Non-pigmented ciliary epithelial cell (primary cell): ENCODE measurements at regions not wholly inside any gene's neighbourhood (a gene's known extent, or its start where the extent isn't known, plus 50 kb on each side); places are given as distances from the start of the nearest gene placed in this dataset.
"Not testable (repeated sequence)": the region's sequence is repeated elsewhere in the genome, so short reads cannot be mapped to it uniquely, and the experiment has no call there.

Source experiments
- DNase-seq: peaks from one replicate; pipeline ENCODE4 v3.0.0-alpha.2; 2010; ENCODE audit warnings: low read depth

DNA sequence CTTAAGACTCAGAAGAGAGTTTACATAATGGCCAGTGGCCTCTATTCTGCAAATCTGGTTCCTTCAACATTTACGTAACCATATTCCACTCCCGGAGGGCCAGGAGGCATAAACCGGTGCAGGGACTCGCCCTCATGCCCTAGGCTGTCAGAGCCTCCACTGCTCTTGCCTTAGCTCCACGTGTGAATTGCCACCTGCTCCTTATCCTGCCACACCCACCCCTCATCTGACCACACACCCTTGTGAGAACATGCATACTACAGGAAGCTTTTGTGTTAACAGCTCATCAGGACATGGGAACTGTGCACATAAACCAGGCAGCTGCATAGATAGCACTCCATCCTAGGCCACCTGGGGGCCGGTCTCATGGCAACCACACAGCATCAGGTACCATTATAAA lies 146.7 kb upstream of the PFKP start:
- no peak for DNase-seq

DNA sequence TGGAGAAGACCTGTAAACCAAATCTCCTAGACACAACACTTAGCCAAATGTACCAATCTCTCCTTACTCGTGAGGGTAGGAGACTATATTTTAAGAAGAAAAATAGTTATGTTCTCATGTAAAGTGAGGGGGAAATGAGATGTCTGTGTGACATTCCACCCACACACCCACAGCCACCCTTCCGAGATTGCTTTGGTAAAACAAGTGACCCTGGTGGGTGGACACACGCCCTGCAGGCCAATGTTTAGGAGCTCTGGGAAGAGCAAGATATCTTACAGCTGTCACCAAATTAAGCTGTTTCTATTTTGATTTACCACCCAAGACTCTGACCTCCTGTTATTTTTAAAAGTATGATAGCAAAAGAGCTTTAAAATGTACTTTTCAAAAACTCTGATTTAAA lies 147.2 kb upstream of the PFKP start:
- DNase-seq: no peak

DNA sequence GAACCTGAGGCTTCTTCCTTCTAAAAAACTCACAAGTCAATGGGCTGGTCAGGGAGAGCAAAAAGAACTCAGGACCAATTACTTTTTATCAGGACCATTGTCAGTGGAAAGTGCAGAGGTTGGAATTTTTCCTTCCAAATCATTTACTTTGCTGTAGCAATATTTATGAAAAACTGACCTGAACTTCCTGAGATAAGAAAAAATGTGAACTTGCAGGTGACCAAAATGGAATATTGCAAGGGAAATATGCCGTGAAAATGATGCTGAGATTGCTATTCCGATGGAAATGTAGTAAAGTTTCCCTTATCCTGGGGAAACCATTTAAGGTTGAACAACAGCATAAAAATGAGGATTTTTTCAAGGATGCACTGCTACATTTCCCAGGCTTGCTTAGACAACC lies 148.3 kb upstream of the PFKP start:
- no peak for DNase-seq

DNA sequence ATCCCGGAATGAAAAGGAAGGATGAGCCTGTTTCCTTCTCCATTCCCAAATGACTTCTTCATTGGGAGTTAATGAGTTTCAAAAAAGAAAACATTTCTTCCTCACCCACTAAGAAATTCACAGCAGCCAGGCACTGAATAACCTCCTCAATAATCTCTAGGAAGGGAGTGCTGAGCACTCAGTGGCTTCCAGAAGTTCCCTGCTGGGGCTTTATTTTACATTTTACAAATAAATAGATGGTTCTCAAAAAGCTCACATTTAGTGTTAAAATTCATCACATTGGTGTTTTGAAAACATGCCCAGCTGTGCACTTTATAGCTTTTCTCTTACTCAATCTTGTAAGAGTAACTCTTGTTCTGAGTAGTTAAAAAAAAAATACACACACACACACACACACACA lies 148.9 kb upstream of the PFKP start:
- DNase-seq: no peak

DNA sequence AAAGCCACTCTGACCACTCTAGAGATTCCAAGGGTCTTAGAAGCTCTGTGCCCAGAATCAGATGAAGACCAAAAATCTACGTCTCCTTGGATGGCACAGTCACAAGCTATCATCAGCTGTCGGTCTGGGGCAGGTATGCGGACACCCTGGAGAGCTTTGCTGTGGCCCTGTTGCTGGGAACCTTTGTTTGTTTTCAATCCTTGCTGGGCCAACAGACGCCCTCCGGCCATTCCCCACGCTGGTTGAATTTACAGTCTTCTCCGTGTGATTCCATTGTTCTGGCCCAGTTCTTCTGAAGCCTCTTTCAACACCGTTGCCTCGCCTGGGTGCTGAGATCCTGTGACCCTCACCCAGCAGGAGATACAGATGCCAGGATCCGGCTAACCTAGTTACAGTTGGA lies 149.4 kb upstream of the PFKP start:
- no peak for DNase-seq

DNA sequence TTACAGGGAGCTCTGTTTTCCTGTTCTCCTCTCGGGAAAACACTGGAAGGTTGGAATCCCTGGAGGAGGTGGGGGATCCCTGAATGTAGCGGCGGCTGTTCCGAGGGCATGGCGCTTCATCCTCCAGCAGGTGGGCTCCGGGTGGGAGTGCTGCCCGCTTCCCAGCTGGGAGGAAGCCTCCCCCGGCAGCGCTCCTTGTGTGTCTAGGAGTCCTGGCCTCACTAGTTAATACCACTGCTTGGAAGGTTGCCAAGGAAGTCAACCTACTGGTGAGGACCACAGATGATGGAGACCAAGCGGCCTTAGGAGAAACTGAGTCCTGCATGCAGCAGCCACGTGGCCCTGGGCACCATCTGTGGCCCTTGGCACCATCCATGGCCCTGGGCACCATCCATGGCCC lies 151.9 kb upstream of the PFKP start:
- no peak for DNase-seq

DNA sequence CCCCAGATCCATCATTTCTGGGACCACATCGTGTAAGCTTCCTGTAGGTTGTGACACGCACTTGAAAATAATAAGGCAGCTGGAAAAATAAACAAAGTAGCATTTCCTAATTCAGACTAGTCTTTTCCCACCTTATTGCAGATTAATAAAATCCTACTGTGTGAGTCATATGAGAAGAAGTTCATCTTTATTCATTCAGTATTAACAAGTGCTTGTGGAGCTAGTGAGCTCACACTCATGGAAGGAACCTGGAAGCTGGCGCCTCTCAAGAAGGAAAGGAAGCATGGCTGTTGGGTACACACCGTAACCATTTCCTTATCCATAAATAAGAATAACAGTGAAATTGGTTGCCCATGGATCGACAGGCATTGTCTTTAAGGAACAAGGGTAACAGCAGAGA lies 152.6 kb upstream of the PFKP start:
- no peak for DNase-seq

DNA sequence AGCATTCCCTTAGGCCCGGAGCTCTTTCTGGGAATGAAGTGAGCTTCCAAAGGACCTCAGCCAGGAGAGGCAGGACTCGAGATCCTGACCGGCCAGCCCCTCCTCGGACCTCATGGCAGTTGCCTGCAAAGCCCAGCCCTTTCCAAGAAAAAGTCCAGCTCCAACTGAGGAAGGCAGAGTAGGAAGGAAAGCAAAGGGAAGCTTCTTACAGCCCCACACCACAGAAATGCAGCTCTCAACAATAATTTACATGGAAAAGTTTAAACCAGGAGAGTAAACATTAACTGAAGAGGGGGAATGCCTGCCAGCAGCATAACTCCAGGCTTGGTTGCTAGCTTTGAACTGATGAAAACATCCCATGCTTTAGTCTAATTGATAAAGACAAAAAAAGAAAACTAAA lies 153.9 kb upstream of the PFKP start:
- no peak for DNase-seq

DNA sequence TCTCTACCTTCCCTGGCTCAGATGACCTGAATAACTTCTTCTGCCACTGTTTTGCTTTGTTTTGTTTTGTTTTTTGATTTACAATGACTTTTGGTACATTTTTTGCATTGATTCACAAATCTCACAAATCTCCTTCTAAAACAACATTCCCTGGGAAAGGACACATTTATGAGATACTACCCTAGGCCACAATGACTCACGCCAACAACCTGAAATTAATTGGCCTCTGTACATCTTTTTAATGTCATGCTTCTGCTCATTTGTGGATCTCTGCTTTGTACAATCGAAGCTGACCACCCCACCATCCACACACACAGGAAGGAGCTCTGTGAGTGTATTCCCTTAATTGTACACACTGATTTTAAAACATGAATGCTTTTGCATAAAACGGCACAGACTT lies 156.7 kb upstream of the PFKP start:
- no peak for DNase-seq

DNA sequence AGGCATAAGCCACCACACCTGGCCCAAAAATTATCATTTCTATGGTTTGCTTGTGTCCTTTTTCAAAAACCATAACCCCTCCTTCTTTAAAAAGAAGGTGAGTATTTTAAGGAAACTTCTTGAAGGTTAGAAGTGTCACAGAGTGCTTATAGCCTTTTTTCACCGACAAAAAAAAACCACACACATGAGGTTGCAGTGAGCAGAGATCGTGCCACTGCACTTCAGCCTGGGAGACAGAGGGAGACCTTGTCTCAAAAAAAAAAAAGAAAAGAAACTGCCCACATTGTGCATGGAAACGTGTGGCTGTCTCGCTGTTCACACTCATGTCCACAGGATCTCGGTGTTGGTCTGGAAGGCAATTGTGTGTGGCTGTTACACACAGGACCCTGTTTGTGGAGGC lies 157.4 kb upstream of the PFKP start:
- DNase-seq: no peak

DNA sequence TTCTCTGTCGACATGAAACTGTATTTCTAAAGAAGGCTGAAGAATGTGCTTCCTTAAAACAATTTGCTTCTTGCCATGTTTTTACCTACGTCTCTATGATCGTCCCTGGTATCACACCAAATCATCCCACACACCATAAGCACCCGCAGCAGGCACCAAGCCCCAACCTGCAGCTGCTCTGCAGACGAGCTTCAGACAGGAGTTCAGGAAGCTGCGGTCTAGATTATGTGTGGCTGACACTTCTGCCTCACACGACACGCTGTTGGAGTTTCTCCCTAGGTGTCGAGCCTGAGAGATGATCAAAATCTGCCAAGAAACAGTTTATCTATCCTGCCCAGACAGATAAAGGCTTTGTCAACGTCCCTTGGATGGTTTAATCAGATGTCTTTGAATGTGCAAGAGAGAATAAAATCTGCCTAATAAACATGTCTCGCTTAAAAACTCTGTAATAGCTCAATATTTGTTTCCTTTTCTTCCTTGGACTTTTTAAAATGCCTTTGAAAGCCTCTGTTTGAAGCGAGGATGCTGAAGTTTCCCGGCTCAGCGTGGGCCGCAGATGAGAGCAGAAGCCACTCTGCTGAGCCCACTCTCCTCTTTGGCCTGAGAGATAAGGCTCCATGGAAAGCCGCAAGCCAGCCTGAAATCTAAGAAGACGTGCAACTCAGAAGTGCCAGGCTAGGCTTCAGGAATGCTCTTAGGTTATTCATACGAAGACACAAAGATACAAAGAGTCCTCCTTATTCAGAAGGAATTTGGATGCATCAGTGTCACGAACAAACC lies 158.3 kb upstream of the PFKP start:
- DNase-seq: no peak

DNA sequence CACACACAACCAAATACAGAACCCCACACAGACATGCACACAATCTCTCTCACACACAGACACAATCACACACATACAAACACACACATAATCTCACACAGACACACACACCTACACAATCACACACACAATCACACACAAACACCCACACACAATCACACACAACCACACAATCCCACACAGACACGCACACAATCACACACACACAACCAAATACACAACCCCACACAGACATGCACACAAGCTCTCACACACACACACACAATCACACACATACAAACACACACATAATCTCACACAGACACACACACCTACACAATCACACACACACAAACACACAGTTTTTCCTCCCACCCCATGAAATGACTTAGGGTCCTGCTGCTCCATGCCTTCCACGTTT lies 160.4 kb upstream of the PFKP start:
- no peak for DNase-seq

DNA sequence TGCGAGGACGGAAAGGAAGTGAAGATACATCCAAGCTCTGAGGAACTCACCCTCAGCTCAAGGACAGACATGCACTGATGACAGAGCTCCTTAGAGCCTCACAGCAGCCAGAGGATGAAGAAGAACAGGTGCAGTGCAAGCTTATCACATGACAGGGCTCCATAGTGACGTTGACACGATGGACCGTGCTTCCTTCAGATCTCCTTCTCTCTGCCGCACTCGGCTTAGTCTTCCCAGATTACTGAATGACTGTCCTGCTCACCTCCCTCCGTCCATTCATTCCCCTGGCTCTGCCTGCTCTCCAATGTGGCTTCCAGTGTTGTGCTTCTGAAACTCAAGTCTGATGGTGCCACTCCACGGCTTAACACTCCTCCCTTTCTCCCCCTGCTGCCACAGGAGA lies 161.5 kb upstream of the PFKP start:
- DNase-seq: no peak

DNA sequence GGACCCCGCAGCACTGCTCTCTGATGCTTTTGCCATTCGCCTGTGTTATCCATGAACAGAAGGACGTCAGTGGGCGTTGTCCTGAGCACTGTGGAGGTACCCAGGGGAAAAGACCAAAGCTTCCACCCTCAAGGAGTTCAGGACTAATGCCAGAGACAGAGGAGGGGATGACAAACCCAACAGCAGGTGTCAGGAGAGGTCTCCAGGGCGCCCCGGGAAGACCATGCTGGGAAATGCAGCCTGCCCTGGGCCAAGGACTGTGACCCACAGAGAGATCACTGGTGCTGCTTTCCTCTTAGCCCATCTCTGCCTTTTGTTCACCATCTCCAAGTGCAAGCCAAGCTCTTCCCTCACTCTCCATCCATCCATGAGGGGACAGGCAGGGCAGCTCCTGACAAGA lies 166.8 kb upstream of the PFKP start:
- no peak for DNase-seq

DNA sequence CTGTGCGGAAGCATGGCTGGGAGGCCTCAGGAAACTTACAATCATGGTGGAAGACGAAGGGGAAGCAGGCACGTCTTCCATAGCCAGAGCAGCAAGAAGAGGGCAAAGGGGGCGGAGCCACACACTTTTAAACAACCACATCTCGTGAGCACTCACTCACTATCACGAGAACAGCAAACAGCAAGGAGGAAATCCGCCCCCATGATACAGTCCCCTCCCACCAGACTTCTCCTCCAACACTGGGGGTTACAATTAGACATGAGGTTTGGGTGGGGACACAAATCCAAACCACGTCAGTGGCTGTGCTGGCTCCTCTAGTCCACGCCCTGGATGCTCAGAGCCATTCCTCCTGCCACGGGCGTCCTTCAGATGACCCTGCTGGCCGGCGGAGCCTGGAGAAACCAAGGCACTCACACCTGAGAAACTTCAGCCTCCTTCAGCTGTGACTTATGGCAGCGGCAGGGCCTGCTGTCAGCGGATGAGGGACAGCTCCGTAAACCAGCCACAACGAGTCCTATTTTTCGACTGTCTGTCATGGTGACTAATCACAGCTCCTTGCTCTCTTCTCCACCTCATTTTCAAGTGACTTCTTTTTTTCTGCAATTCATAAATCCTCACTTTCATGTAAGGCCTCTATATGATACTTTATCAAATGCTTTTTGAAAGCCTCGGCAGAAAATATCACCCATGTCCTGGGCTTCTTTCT lies 167.9 kb upstream of the PFKP start:
- DNase-seq: no peak

DNA sequence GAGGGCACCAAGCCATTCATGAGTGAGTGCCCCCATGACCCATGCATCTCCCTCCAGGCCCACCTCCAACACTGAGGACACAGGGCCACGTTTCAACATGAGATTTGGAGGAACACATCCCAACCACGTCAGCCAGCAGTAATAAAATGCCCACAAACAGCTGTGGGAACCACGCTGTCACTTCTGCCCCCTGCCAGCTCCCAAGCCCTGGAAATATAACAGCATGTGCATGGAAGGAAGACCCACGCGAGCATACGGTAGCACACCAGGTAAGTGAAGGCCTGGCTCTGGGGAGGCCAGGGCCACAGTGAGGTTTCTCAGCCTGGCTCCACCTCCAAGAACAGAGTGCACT lies 168.9 kb upstream of the PFKP start:
- no peak for DNase-seq

DNA sequence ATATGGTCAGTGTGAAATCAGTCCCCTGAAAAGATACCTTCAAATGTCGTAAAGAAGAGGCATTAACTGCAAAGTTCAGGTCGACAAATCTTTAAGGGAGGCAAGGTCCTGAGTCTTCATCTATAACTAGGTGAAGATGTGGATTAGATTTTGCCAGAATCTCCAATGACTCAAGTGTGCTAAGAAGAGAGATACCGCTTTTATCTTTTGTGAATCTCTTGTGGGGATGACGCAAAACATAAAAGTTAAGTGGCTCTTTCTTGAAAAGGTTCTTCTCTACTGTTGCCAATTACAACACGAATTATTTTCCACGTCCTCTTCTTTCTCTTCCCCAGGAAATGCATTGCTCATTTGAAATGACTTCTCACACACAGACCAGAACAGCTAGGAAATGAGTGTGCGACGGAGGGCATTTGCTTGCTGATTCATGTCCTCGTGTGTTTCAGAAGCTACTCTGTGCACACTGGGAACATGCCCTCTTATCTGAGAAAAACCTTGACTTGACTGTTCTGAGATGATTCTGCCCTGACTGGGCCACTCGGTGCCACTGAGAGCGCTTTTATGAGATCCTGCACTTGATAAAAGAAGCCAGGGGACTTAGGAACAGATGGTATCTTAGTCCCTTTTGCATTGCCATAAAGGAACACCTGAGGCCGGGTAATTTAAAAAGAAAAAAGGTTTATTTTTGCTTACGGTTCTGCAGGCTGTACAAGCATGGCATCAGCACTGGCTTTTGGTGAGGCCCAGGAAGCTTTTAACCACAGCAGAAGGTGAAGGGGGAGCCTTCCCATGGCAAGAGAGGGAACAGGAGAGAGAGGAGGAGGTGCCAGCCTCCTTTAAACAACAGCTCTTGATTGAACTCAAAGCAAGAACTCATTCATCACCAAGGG lies 169.5 kb upstream of the PFKP start:
- no peak for DNase-seq

DNA sequence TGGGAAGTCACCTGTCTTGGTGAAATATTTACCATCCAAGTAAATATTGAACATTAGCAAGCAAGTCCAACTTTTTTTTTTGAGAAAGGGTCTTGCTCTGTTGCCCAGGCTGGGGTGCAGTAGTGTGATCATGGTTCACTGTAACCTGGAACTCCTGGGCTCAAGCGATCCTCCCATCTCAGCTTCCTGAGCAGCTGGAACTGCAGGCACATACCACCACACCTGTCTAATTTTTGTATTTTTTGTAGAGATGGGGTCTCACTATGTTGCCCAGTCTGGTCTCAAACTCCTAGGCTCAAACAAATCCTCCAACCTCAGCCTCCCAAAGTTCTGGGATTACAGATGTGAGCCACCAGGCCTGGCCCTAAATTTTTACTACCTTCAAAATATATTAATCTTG lies 171.0 kb upstream of the PFKP start:
- DNase-seq: not testable (repeated sequence)

DNA sequence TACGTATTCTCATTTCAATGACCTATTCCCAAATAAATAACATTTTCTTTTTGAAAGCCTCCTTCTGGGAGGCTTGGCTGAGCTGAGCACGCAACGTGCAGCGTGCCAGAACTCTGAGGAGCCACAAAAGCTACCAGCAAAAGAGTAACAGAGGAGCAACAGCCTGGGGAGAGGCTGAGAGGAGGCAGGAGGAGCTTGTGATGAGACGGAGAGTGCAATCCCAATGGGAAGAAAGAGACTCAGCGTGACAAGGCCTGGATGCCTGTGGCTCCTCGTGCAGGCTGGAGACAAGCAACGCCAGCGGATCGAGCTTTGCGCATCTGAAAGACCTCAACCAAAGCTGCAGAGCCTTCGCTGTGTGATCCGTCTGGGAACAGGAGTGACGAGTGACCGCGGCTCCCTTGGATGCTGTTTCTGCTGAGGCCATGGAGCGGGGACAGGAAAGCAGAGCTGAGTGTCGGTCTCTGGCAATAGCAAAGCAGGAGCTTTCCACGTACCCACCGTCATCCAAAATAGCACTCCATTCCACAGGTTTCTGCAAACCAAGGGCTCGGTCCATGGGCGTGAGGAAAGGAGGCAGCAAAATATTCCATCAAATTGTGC lies 171.7 kb upstream of the PFKP start:
- DNase-seq: no peak

DNA sequence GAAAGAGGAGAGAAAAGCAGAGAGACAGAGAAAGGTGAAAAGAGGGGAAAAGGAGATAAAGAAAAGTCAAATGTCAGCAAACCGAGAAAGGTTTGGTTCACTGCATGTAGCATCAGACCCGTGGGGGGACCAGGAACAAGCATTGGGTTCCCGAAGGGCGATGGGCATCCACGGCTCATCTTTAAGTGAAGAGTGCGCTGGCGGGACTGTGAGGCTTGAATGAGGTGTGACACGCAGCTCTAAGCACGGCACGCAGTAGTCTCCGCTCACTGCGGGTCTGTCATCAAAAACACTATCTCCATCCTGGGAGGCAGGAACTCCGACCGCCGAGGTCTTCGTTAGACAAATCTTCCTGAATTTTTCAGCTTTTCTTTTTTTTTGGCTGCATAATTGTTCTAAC lies 173.4 kb upstream of the PFKP start:
- no peak for DNase-seq

DNA sequence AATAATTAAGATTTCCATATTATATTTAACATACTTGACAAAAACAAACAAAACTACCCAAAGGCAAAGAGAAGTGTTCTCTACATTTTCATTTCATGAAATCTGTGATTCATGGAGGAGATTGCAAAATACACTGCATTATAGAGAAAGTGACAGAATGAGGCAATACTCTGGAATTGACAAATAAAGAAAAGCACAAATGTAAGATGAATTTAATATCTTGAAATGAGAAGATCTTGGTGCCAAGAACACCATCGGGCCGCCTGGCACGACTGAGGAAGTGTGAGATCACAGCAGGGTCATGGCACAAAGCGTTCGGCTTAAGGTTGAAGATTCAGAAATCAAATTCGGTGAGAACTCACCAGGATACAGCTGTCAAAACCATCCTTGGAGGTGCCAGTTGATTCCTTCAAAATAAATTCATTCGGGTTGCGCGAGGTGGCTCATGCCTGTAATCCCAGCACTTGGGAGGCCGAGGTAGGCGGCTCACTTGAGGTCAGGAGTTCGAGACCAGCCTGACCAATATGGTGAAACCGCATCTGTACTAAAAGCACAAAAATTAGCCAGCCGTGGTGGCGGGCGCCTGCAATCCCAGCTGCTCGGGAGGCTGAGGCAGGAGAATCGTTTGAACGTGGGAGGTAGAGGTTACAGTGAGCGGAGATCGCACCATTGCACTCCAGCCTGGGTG lies 174.0 kb upstream of the PFKP start:
- DNase-seq: no peak

DNA sequence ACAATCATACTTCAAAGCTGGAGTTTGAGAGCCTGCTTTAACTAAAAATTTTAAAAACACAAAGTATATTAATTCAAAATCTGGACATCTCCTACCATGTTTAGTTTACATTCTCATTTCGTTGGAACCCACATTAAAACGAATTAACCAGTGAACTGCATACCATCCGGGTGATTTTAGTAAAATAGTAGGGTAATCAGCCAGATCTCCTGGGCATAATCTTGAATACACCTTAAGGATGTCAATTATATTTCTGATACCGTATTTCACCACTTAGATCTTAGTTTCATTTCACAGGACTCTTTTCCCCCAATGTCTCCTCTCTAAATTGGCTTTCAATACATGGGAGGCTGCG lies 175.6 kb upstream of the PFKP start:
- DNase-seq: no peak
